Memory B cell (primary cell): ENCODE measurements at regions not wholly inside any gene's neighbourhood (a gene's known extent, or its start where the extent isn't known, plus 50 kb on each side); places are given as distances from the start of the nearest gene placed in this dataset.

Experiments
- ATAC-seq: fragments of 150-1000 bp; cut with Tn5 transposase; 2 replicates; pipeline ENCODE4 v1.10.0; 2021; ENCODE audit warnings: low read depth, mild to moderate bottlenecking, moderate library complexity
- DNase-seq, 2 donors: peaks; one replicate each; pipeline ENCODE4 v3.0.0; 2022; ENCODE audit warnings: low spot score in 2 of 2
- H3K27ac Mint-ChIP-seq: one replicate; pipeline ENCODE4 v1.8.0; 2022; ENCODE audit warnings: mild to moderate bottlenecking, moderate library complexity, mixed read lengths
- H3K27me3 Mint-ChIP-seq: one replicate; pipeline ENCODE4 v1.8.0; 2022; ENCODE audit warnings: mixed read lengths
- H3K36me3 Mint-ChIP-seq: one replicate; pipeline ENCODE4 v1.8.0; 2022; ENCODE audit warnings: mild to moderate bottlenecking, mixed read lengths
- H3K4me1 Mint-ChIP-seq: one replicate; pipeline ENCODE4 v1.8.0; 2022; ENCODE audit warnings: mixed read lengths
- H3K4me3 Mint-ChIP-seq: one replicate; pipeline ENCODE4 v1.8.0; 2022; ENCODE audit warnings: mild to moderate bottlenecking, moderate library complexity, mixed read lengths
- H3K9me3 Mint-ChIP-seq: one replicate; pipeline ENCODE4 v1.8.0; 2022; ENCODE audit warnings: mixed read lengths

GRCh38 chr16:9381905-9382304, 290.5 kb downstream of the HAPSTR1 start:
- Mint-ChIP-seq H3K27me3 (peaks cover 11% of the 10 kb centered on the region), H3K4me1 (no peaks in the 10 kb centered on the region), H3K9me3 (peaks cover 2% of the 10 kb centered on the region), H3K27ac (no peak overlapping the region), H3K4me3 (no peak overlapping the region), H3K36me3 (no peaks in the 10 kb centered on the region)
- ATAC-seq (no peak), DNase-seq (no peak)

GRCh38 chr16:9383281-9383680, 291.8 kb downstream of the HAPSTR1 start:
- ATAC-seq (no peak), DNase-seq (no peak)
- H3K4me1 Mint-ChIP-seq, result no peaks in the 10 kb centered on the region
- peaks cover 9% of the 10 kb centered on the region for H3K27me3 Mint-ChIP-seq
- H3K9me3 Mint-ChIP-seq, result peaks cover 2% of the 10 kb centered on the region
- no peak overlapping the region for H3K27ac Mint-ChIP-seq
- H3K36me3 Mint-ChIP-seq, result no peaks in the 10 kb centered on the region
- no peak overlapping the region for H3K4me3 Mint-ChIP-seq

- Mint-ChIP-seq H3K27ac (no peak overlapping the region), H3K27me3 (peaks cover 12% of the 10 kb centered on the region), H3K4me1 (no peaks in the 10 kb centered on the region), H3K4me3 (no peak overlapping the region), H3K9me3 (peaks cover 10% of the 10 kb centered on the region), H3K36me3 (no peaks in the 10 kb centered on the region)
- no peak for ATAC-seq
- DNase-seq, result no peak
Measured at GRCh38 chr16:9384141-9384540, 292.7 kb downstream of the HAPSTR1 start.

GRCh38 chr16:9389543-9390207, 298.2 kb downstream of the HAPSTR1 start:
- no peak for ATAC-seq
- Mint-ChIP-seq H3K27me3 (peaks cover 3% of the 10 kb centered on the region), H3K9me3 (peaks cover 10% of the 10 kb centered on the region)

GRCh38 chr16:9392956-9393355, 301.5 kb downstream of the HAPSTR1 start:
- Mint-ChIP-seq H3K4me1 (no peaks in the 10 kb centered on the region), H3K36me3 (no peaks in the 10 kb centered on the region), H3K27ac (no peak overlapping the region), H3K27me3 (peaks cover 11% of the 10 kb centered on the region), H3K9me3 (peaks cover 19% of the 10 kb centered on the region), H3K4me3 (no peak overlapping the region)
- ATAC-seq, result no peak
- DNase-seq, result no peak

More at GRCh38 chr16:9389543-9390207, 298.2 kb downstream of the HAPSTR1 start:
- Mint-ChIP-seq H3K4me3 (no peak overlapping the region), H3K4me1 (no peaks in the 10 kb centered on the region), H3K36me3 (no peaks in the 10 kb centered on the region), H3K27ac (no peak overlapping the region)
- DNase-seq, result no peak

GRCh38 chr16:9393591-9393990, 302.1 kb downstream of the HAPSTR1 start:
- Mint-ChIP-seq H3K4me3 (no peak overlapping the region), H3K27me3 (peaks cover 11% of the 10 kb centered on the region), H3K36me3 (no peaks in the 10 kb centered on the region), H3K9me3 (peaks cover 14% of the 10 kb centered on the region), H3K27ac (no peak overlapping the region), H3K4me1 (no peaks in the 10 kb centered on the region)
- ATAC-seq, result no peak
- DNase-seq, result no peak

- Mint-ChIP-seq H3K36me3 (no peaks in the 10 kb centered on the region), H3K9me3 (peaks cover 9% of the 10 kb centered on the region), H3K4me3 (no peak overlapping the region), H3K4me1 (no peaks in the 10 kb centered on the region), H3K27ac (no peak overlapping the region), H3K27me3 (peaks cover 8% of the 10 kb centered on the region)
- DNase-seq (no peak), ATAC-seq (no peak)
Measured at GRCh38 chr16:9395958-9396359, 304.5 kb downstream of the HAPSTR1 start.

- H3K9me3 Mint-ChIP-seq, result peaks cover 9% of the 10 kb centered on the region
- H3K27ac Mint-ChIP-seq, result no peak overlapping the region
- no peaks in the 10 kb centered on the region for H3K36me3 Mint-ChIP-seq
- no peaks in the 10 kb centered on the region for H3K4me1 Mint-ChIP-seq
- no peak overlapping the region for H3K4me3 Mint-ChIP-seq
- DNase-seq (no peak), ATAC-seq (no peak)
- peaks cover 8% of the 10 kb centered on the region for H3K27me3 Mint-ChIP-seq
Measured at GRCh38 chr16:9399573-9399972, 308.1 kb downstream of the HAPSTR1 start.

- Mint-ChIP-seq H3K4me1 (no peaks in the 10 kb centered on the region), H3K36me3 (no peaks in the 10 kb centered on the region), H3K4me3 (no peak overlapping the region), H3K27ac (no peak overlapping the region), H3K9me3 (peaks cover 7% of the 10 kb centered on the region), H3K27me3 (peaks cover 6% of the 10 kb centered on the region)
- no peak for DNase-seq
- ATAC-seq, result no peak
Measured at GRCh38 chr16:9401173-9401572, 309.7 kb downstream of the HAPSTR1 start.

GRCh38 chr16:9402293-9402860, 310.9 kb downstream of the HAPSTR1 start:
- H3K9me3 Mint-ChIP-seq, result peaks cover 4% of the 10 kb centered on the region
- no peaks in the 10 kb centered on the region for H3K4me1 Mint-ChIP-seq
- H3K27me3 Mint-ChIP-seq, result peaks cover 2% of the 10 kb centered on the region
- no peaks in the 10 kb centered on the region for H3K36me3 Mint-ChIP-seq
- no peak overlapping the region for H3K4me3 Mint-ChIP-seq
- ATAC-seq (no peak), DNase-seq (no peak)
- H3K27ac Mint-ChIP-seq, result no peak overlapping the region

- no peaks in the 10 kb centered on the region for H3K36me3 Mint-ChIP-seq
- H3K27ac Mint-ChIP-seq, result no peak overlapping the region
- no peak for ATAC-seq
- H3K4me3 Mint-ChIP-seq, result no peak overlapping the region
- no peak for DNase-seq
- H3K27me3 Mint-ChIP-seq, result peaks cover 2% of the 10 kb centered on the region
- no peaks in the 10 kb centered on the region for H3K9me3 Mint-ChIP-seq
- no peaks in the 10 kb centered on the region for H3K4me1 Mint-ChIP-seq
Measured at GRCh38 chr16:9404811-9405210, 313.4 kb downstream of the HAPSTR1 start.

GRCh38 chr16:9406038-9406712, 314.7 kb downstream of the HAPSTR1 start:
- no peak overlapping the region for H3K27ac Mint-ChIP-seq
- H3K9me3 Mint-ChIP-seq, result no peaks in the 10 kb centered on the region
- no peaks in the 10 kb centered on the region for H3K4me1 Mint-ChIP-seq
- ATAC-seq (no peak), DNase-seq (no peak)
- no peaks in the 10 kb centered on the region for H3K36me3 Mint-ChIP-seq
- H3K27me3 Mint-ChIP-seq, result peaks cover 2% of the 10 kb centered on the region
- no peak overlapping the region for H3K4me3 Mint-ChIP-seq

- DNase-seq (no peak), ATAC-seq (no peak)
- peaks cover 2% of the 10 kb centered on the region for H3K27me3 Mint-ChIP-seq
- H3K9me3 Mint-ChIP-seq, result no peaks in the 10 kb centered on the region
- H3K27ac Mint-ChIP-seq, result no peak overlapping the region
- H3K4me1 Mint-ChIP-seq, result no peaks in the 10 kb centered on the region
- H3K4me3 Mint-ChIP-seq, result no peak overlapping the region
- H3K36me3 Mint-ChIP-seq, result no peaks in the 10 kb centered on the region
Measured at GRCh38 chr16:9407206-9407758, 315.8 kb downstream of the HAPSTR1 start.

- no peak for ATAC-seq
- H3K4me3 Mint-ChIP-seq, result no peak overlapping the region
- no peaks in the 10 kb centered on the region for H3K4me1 Mint-ChIP-seq
Measured at GRCh38 chr16:9408297-9408878, 316.9 kb downstream of the HAPSTR1 start.

More at GRCh38 chr16:9408297-9408878, 316.9 kb downstream of the HAPSTR1 start:
- no peaks in the 10 kb centered on the region for H3K36me3 Mint-ChIP-seq
- no peak overlapping the region for H3K27ac Mint-ChIP-seq
- H3K9me3 Mint-ChIP-seq, result no peaks in the 10 kb centered on the region
- no peak for DNase-seq
- peaks cover 2% of the 10 kb centered on the region for H3K27me3 Mint-ChIP-seq
